ENCODE measurements at regions not wholly inside any gene's neighbourhood (a gene's known extent, or its start where the extent isn't known, plus 50 kb on each side); places are given as distances from the start of the nearest gene placed in this dataset.
"Not testable (repeated sequence)": the region's sequence is repeated elsewhere in the genome, so short reads cannot be mapped to it uniquely, and the experiment has no call there.

- DNase-seq = not testable (repeated sequence)
Measured at GRCh38 chr4:17436047-17436749, 75.7 kb downstream of the QDPR start.

- no peak for DNase-seq
Measured at GRCh38 chr4:17433827-17434226, 78.1 kb downstream of the QDPR start.

GRCh38 chr4:17427991-17428390 is 83.9 kb downstream of the QDPR start:
- DNase-seq = no peak

- DNase-seq = no peak
Measured at GRCh38 chr4:17426222-17426621, 85.7 kb downstream of the QDPR start.

- DNase-seq = no peak
Measured at GRCh38 chr4:17418010-17418409, 93.9 kb downstream of the QDPR start.

GRCh38 chr4:17414392-17414791 is 97.5 kb downstream of the QDPR start:
- DNase-seq = no peak

GRCh38 chr4:17400686-17401085 is 111.2 kb downstream of the QDPR start:
- DNase-seq = no peak

- DNase-seq = no peak
Measured at GRCh38 chr4:17398805-17399204, 113.1 kb downstream of the QDPR start.

GRCh38 chr4:17398035-17398434 is 113.9 kb downstream of the QDPR start:
- DNase-seq = no peak

- no peak for DNase-seq
Measured at GRCh38 chr4:17397611-17398010, 114.3 kb downstream of the QDPR start.

- no peak for DNase-seq
Measured at GRCh38 chr4:17385403-17385802, 126.5 kb downstream of the QDPR start.

- DNase-seq = no peak
Measured at GRCh38 chr4:17380347-17380746, 131.5 kb downstream of the QDPR start.

- no peak for DNase-seq
Measured at GRCh38 chr4:17376205-17376604, 135.7 kb downstream of the QDPR start.

GRCh38 chr4:17373666-17374065 is 138.2 kb downstream of the QDPR start:
- DNase-seq = no peak

GRCh38 chr4:17370818-17371217 is 141.1 kb downstream of the QDPR start:
- DNase-seq = no peak

GRCh38 chr4:17368408-17368807 is 143.5 kb downstream of the QDPR start:
- DNase-seq = no peak

- DNase-seq = no peak
Measured at GRCh38 chr4:17367201-17367600, 144.7 kb downstream of the QDPR start.

- no peak for DNase-seq
Measured at GRCh38 chr4:17366496-17366895, 145.4 kb downstream of the QDPR start.

GRCh38 chr4:17362430-17362829 is 149.5 kb downstream of the QDPR start:
- no peak for DNase-seq

GRCh38 chr4:17358241-17358640 is 153.6 kb downstream of the QDPR start:
- no peak for DNase-seq

- DNase-seq = no peak
Measured at GRCh38 chr4:17356926-17357325, 155.0 kb downstream of the QDPR start.

GRCh38 chr4:17352357-17352756 is 159.5 kb downstream of the QDPR start:
- DNase-seq = no peak

GRCh38 chr4:17347445-17347844 is 164.4 kb downstream of the QDPR start:
- DNase-seq = no peak

- no peak for DNase-seq
Measured at GRCh38 chr4:17339376-17339775, 172.5 kb downstream of the QDPR start.

GRCh38 chr4:17336986-17337385 is 174.9 kb downstream of the QDPR start:
- no peak for DNase-seq
